ENCODE measurements at regions not wholly inside any gene's neighbourhood (a gene's known extent, or its start where the extent isn't known, plus 50 kb on each side); places are given as distances from the start of the nearest gene placed in this dataset.

GRCh38 chr18:22728481-22729105 is 204.5 kb upstream of the RBBP8 start:
- H3K4me2 ChIP-seq (ENCODE audit: insufficient read depth, low read length), result no peak overlapping the region
- TF ChIP-seq EZH2 (IDR thresholded peaks at IDR 0.05; ENCODE audit: borderline replicate concordance, low read depth, low read length, severe bottlenecking), result no peak
- TF ChIP-seq CTCF (IDR thresholded peaks at IDR 0.05; ENCODE audit: borderline replicate concordance, extremely low read depth, low read length, poor library complexity, severe bottlenecking), result no peak
- H3K27ac ChIP-seq (ENCODE audit: low read length), result no peak overlapping the region
- H3K27me3 ChIP-seq (ENCODE audit: insufficient read depth, low read length, poor library complexity), result no peaks in the 10 kb centered on the region
- H3K36me3 ChIP-seq (ENCODE audit: insufficient read depth, low read length), result no peaks in the 10 kb centered on the region
- H4K20me1 ChIP-seq (ENCODE audit: insufficient read depth, low read length), result no peaks in the 10 kb centered on the region
- DNase-seq (no peak), ATAC-seq (ENCODE audit: insufficient read depth, low read depth) (no peak)
- no peak overlapping the region for H3K9ac ChIP-seq (ENCODE audit: low read depth, low read length)
- no peak overlapping the region for H3K4me3 ChIP-seq (ENCODE audit: low read depth in 1 of 2, low read length in 2 of 2)
- H3K9me3 ChIP-seq (ENCODE audit: insufficient read depth, low read length, severe bottlenecking), result no peaks in the 10 kb centered on the region
- no peaks in the 10 kb centered on the region for H3K4me1 ChIP-seq (ENCODE audit: insufficient read depth, low read length)
- H2AFZ ChIP-seq (ENCODE audit: low read depth, low read length), result no peak overlapping the region
- H3K79me2 ChIP-seq (ENCODE audit: insufficient read depth, low read length), result no peaks in the 10 kb centered on the region

- DNase-seq, result no peak
- TF ChIP-seq EZH2 (IDR thresholded peaks at IDR 0.05; ENCODE audit: borderline replicate concordance, low read depth, low read length, severe bottlenecking) (no peak), CTCF (IDR thresholded peaks at IDR 0.05; ENCODE audit: borderline replicate concordance, extremely low read depth, low read length, poor library complexity, severe bottlenecking) (no peak)
- no peak overlapping the region for H3K9ac ChIP-seq (ENCODE audit: low read depth, low read length)
- no peak for ATAC-seq (ENCODE audit: insufficient read depth, low read depth)
- no peaks in the 10 kb centered on the region for H3K36me3 ChIP-seq (ENCODE audit: insufficient read depth, low read length)
- H2AFZ ChIP-seq (ENCODE audit: low read depth, low read length), result no peak overlapping the region
- no peaks in the 10 kb centered on the region for H4K20me1 ChIP-seq (ENCODE audit: insufficient read depth, low read length)
- H3K27me3 ChIP-seq (ENCODE audit: insufficient read depth, low read length, poor library complexity), result no peaks in the 10 kb centered on the region
- no peaks in the 10 kb centered on the region for H3K9me3 ChIP-seq (ENCODE audit: insufficient read depth, low read length, severe bottlenecking)
- H3K27ac ChIP-seq (ENCODE audit: low read length), result no peak overlapping the region
- no peak overlapping the region for H3K4me2 ChIP-seq (ENCODE audit: insufficient read depth, low read length)
- H3K4me3 ChIP-seq (ENCODE audit: low read depth in 1 of 2, low read length in 2 of 2), result no peak overlapping the region
- no peaks in the 10 kb centered on the region for H3K79me2 ChIP-seq (ENCODE audit: insufficient read depth, low read length)
- H3K4me1 ChIP-seq (ENCODE audit: insufficient read depth, low read length), result no peaks in the 10 kb centered on the region
These were observed 201.7 kb upstream of the RBBP8 start for GRCh38 chr18:22731398-22731797.

GRCh38 chr18:22734105-22734661 is 198.9 kb upstream of the RBBP8 start:
- DNase-seq (no peak), ATAC-seq (ENCODE audit: insufficient read depth, low read depth) (no peak)
- Histone ChIP-seq H3K9ac (ENCODE audit: low read depth, low read length) (no peak overlapping the region), H3K79me2 (ENCODE audit: insufficient read depth, low read length) (no peaks in the 10 kb centered on the region), H3K27ac (ENCODE audit: low read length) (no peak overlapping the region), H3K36me3 (ENCODE audit: insufficient read depth, low read length) (no peaks in the 10 kb centered on the region), H3K4me3 (ENCODE audit: low read depth in 1 of 2, low read length in 2 of 2) (no peak overlapping the region), H3K4me1 (ENCODE audit: insufficient read depth, low read length) (no peaks in the 10 kb centered on the region), H3K4me2 (ENCODE audit: insufficient read depth, low read length) (no peak overlapping the region), H3K9me3 (ENCODE audit: insufficient read depth, low read length, severe bottlenecking) (no peaks in the 10 kb centered on the region), H2AFZ (ENCODE audit: low read depth, low read length) (no peak overlapping the region), H4K20me1 (ENCODE audit: insufficient read depth, low read length) (no peaks in the 10 kb centered on the region), H3K27me3 (ENCODE audit: insufficient read depth, low read length, poor library complexity) (no peaks in the 10 kb centered on the region)
- no peak for TF ChIP-seq EZH2 (IDR thresholded peaks at IDR 0.05; ENCODE audit: borderline replicate concordance, low read depth, low read length, severe bottlenecking)
- TF ChIP-seq CTCF (IDR thresholded peaks at IDR 0.05; ENCODE audit: borderline replicate concordance, extremely low read depth, low read length, poor library complexity, severe bottlenecking), result no peak

Measured in DND-41 (cell line).